HPDE6-E6E7 (cell line): ENCODE measurements at regions not wholly inside any gene's neighbourhood (a gene's known extent, or its start where the extent isn't known, plus 50 kb on each side); places are given as distances from the start of the nearest gene placed in this dataset.
A peak's percentile ranks its signal among the peaks of the same experiment; 100 is the strongest.

Source experiments
- DNase-seq: peaks from one replicate; pipeline ENCODE4 v3.0.0; 2011; ENCODE audit warnings: missing footprints; ENCODE audit errors: extremely low spot score

DNA sequence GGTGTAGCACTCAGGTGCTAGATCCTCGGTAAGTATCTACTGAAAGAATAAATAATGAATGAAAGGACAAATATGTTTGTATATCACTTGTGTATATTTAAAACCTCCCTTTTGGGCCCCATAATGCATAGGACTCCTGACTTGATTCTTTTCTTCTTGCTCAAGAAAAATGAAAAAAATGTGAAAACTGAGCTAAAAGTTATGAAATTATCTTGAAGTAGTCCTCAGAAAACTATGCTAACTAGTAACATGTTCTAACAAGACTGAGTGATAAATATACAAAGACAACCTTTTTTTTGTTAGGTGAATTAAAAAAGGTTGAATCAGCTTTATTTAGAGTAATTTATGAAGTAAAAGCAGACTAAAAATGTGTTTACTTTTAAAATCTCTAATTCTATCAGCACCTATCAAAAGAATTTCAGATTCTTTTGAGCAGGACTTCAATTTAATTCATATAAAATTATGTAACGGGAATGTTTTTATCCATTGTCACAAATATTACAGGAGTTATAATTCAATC lies 247.8 kb upstream of the JAG1 start:
- no peak for DNase-seq

GRCh38 chr20:10922506-10922905 lies 248.7 kb upstream of the JAG1 start:
- DNase-seq, result no peak

- DNase-seq, result peak; percentile 42
Observed at GRCh38 chr20:10922941-10923340, 249.1 kb upstream of the JAG1 start.

DNA sequence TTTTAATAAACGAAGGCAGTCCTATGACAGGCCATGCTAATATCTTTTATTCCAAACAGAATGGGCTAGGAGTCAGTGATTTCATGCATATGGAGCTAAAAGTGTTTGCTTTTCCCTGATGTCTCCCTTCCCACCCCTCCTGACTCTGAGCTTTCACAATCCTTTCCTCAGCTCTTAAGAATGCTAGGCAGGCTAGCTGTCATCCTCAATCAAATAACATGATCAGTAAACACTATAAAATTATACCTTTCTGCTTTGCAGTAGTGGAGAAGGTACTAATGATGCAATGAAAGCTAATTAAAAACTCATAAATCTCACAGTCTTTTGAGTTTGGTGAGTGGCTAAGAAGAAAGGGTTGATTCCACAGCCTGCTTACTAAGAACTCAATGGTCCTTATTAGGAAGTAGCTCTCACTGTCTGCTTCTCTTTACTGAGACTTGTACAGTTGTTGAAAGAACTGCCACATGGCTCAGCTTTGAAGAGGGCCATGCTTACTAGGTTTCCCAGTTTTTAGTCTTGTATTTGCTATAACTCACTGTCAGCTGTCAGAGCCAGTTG lies 250.9 kb upstream of the JAG1 start:
- no peak for DNase-seq

GRCh38 chr20:10925767-10926166 lies 252.0 kb upstream of the JAG1 start:
- DNase-seq, result no peak

DNA sequence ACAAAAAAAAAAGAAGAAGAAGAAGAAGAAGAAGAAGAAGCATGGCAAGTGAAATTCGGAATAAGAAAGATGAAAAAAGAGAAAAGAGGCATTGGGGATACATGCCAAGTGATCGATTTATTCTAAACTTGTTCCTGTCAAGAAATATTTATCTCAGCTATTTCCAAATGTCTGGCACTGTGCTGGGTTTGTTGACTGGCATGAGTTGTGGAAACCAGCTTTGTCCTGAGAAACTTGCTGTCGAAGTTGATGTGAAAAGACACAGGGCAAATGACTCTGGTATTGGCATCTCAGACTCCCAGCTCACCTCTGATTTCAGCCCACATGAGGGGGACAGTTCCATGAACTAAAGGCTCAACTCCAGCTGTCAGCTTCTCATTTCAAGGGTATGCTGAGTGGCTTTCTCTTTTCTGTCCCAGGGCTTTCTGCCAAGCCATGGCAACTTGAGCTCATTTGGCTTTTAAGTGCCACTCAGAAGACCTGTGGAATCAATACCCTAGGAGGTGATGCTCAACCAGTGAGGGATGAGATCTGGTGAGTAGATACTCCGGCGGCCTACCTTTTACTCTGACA lies 253.3 kb upstream of the JAG1 start:
- no peak for DNase-seq

- DNase-seq, result no peak
Observed at GRCh38 chr20:10927936-10928840, 254.4 kb upstream of the JAG1 start.

- no peak for DNase-seq
Observed at GRCh38 chr20:10928841-10929421, 255.1 kb upstream of the JAG1 start.

DNA sequence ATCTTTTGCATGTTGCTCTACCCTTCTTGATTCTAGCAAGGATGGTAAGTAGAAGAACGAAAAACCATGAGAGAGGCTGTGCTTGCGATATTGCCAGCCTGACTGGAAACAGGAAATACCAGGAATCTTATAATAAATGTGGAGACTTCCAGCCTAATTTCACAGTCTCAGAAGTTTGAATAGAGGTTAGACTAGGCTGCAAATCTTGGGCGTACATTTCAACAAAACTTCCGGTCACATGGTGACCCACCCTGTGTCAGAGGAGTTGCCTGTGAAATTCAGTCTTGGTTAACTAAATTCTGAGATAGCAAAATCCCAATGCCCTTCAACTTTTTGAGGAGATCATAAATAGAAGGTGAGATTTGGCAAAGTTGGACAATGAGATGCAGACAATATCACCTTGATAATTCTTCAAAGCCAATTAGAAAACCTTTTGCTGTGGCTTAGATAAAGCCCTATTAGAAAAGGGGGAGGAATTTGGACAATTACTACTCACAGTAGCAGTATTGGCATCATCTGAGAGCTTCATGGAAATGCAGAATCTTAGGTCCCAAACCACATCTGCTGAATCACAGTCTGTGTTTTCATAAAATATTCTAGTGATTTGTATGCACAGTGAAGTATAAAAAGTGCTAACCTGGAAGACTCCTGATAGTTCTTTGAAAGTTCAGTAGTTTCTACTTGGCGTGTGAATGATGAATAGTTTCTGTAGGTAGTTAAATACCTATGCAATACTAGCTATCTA lies 262.0 kb upstream of the JAG1 start:
- no peak for DNase-seq

- DNase-seq, result no peak
Observed at GRCh38 chr20:10936786-10937185, 263.0 kb upstream of the JAG1 start.

DNA sequence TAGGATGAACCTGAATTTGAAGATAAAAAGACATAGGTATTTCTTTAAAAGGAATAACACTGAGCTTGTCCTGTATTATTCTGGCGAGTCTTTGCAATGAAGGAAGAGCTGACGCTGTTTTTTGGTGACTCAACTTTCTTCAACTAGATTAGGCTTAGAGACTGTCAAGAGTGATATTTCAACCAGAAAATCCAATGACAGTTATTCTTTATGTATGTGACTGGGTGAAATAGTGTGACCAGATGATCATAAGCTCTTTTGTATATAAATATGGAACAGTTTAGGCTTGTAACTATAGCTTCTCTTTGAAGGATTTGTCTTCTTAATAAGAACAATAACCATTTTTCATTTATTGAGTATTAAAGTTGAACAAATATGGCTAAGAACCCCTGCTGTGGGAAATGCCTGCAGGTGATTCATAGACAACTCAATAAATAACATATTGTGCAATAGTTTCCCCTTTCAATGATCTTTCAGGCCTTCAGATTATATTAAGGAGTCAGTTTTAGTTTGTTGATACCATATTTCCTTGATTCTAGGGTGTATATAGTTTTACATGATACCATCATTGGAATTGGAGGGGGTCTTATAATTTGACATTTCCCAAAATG lies 265.6 kb upstream of the JAG1 start:
- DNase-seq, result no peak

DNA sequence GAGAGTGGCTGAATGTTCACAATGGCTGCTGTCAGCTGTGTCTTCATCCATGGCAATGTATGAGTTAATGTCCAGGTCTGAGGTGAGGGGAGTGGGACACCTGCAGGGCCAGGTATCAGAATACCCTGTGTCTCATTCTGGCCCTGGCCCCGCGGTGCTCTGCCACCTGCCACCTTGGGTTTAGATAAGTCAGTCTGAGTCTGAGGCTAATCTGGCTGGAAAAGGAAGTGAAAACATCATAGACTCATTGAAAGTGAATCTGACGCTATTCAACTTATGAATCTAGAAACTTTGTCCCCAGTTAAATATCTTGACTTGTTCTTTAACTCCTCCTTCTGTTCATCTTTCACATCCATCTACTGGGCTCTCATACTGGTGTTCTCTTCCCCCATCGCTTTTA lies 267.1 kb upstream of the JAG1 start:
- no peak for DNase-seq

DNA sequence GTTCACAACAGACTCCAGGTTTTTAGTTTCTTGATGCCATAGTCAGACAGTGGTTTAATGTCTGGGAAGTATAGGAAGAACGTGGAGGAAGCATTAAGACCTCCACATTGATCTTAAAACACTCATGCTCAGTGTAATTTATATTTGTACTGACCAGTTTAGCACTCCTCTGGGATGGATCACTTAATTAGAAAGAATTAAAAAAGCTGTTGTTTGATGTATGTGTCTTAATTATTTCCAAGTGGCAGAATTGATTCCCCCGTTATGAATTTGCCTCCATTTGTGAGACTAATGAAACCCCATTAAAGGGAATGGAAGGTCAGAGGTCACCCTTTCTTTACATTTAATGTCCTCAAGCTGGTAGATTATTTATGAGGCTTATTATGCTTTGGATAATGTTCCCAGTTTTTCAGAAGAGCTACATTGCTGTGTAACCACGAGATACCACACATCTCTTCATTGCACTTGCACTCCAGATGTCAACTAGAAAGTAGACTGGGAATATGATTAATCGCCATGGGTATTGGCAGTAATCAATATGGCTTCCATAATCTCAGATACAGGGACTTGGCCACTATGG lies 270.0 kb upstream of the JAG1 start:
- no peak for DNase-seq

DNA sequence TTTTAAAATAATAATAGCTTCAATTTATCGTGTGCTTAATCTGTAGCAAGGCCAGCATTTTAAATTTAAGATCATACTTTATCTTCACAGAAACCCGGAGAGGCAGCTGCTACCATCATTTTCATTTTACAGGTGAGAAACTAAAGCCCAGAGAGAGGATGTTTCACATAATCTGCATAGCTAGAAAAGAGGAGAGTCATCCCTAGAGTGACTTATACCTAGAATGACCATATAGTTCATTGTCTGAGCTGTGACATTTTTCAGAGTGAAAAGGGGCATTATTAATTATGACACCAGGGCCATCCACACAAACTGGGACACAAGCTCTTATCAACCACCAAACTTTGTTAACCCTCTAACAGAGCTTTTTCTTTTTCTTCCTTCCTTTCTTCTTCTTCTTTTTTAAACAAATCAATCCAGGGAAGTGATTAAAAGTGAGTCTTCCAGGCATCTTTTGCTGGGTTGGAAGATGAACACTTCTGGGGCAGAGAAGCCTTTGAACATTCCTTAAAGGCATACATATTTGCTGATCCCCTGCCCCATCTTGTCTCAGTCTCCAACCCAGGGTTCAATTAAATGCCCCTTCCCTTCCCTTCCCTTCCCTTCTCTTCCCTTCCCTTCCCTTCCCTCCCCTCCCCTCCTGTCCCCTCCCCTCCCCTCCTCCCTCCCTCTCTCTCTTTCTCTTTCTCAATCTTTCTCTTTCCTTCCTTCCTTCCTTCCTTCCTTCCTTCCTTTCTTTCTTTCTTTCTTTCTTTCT lies 272.5 kb upstream of the JAG1 start:
- DNase-seq, result no peak

DNA sequence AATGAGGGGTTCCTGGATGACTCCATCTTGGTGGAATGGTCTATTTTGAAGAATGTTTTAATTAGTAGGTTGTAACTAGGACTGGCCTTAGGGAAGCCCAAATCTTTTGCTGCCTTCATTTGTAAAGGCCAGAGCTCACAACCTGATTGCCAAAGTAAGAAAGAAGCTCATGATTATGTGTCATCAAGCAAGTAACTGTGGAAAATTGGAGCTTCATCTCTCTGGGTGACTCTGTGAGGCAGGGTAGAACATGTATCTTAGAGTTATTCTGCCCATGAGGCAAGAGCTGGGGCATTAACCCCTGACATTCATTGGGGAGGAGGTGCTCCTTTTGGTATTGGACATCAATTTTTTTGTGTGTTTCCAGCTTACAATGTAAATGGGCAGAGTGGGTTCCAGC lies 273.9 kb upstream of the JAG1 start:
- no peak for DNase-seq

GRCh38 chr20:10949930-10950783 lies 276.4 kb upstream of the JAG1 start:
- DNase-seq, result no peak

DNA sequence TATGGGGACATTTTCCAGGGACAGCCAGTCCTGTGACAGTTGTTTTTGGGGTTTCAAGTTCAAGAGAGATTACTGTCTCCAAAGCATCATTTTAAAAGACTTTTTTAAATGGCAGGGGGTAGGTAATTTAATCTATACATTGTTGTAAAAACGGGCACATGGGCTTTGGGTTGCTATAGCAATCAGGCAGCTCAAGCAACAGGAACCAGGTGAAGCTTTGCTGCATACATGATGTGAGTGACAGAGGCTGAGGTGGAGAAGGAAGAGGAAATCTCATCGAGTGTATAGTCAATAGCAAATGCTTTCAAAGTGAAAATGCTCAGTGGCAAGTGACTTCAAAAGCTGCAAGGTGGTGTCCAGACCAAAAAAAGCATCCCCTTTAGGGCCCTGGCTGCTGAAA lies 277.4 kb upstream of the JAG1 start:
- no peak for DNase-seq

GRCh38 chr20:10951904-10952303 lies 278.1 kb upstream of the JAG1 start:
- no peak for DNase-seq

GRCh38 chr20:10953437-10953836 lies 279.6 kb upstream of the JAG1 start:
- peak; percentile 22 for DNase-seq
